Stimulated activated CD4-positive, alpha-beta T cell treated with anti-CD3 and anti-CD28 coated beads, Interleukin-1b, Interleukin-23, amount 100 ng/mL, for 48 hours (primary cell): ENCODE measurements at regions not wholly inside any gene's neighbourhood (a gene's known extent, or its start where the extent isn't known, plus 50 kb on each side); places are given as distances from the start of the nearest gene placed in this dataset.
"Not testable (repeated sequence)": the region's sequence is repeated elsewhere in the genome, so short reads cannot be mapped to it uniquely, and the experiment has no call there.

Experiments used
- DNase-seq: peaks from one replicate; pipeline ENCODE4 v3.0.0-alpha.2; 2020

GRCh38 chr9:129454467-129455067 is 166.3 kb downstream of the C9orf50 start:
- DNase-seq, result no peak

GRCh38 chr9:129453734-129454133 is 167.2 kb downstream of the C9orf50 start:
- no peak for DNase-seq

DNA sequence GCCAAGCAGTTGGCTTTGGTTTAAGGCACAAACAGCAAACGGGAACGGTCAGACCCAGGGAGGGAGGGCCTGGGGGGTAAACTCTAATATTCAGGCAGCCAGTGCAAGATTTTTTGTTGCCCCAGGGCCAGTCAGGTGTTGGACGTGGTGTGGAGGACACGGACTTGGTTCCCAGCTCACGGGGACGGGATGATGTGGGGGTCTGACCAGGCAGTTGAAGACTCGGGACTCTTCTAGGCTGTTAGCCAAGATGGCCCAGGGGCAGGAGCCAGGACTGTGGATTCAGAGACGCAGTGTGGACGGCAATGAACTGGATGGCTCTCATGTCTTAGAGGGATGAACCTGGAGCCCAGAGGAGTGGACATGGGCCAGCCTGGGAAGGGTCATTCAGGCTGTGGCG is 169.2 kb downstream of the C9orf50 start:
- no peak for DNase-seq

DNA sequence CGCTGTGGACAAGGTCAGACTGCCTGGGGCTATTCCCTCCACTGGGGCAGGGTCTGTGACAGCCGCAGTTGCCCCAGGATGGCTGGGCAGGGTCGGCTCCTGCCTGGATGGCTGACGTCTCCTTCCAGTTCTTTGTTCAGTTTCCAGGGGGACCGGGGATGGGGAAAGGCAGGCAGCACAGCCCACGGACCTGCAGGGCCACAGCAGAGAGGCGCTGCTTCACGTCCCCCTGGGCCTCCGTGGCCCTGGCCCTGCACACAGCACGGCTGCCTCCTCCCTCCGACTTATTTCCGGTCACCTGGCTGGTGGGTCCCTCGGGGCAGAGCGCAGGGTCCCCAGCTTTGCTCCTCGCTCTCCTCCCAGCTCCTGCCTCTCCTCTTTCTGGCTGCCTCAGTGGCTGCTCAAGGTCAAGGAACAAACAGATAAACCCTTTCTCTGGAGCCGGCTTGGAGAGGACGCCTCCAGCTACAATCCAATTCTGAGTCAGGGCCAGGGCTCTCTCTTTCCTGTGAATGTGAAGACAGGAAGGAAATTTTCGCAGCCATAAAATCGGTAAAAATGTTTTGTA is 169.7 kb downstream of the C9orf50 start:
- no peak for DNase-seq

DNA sequence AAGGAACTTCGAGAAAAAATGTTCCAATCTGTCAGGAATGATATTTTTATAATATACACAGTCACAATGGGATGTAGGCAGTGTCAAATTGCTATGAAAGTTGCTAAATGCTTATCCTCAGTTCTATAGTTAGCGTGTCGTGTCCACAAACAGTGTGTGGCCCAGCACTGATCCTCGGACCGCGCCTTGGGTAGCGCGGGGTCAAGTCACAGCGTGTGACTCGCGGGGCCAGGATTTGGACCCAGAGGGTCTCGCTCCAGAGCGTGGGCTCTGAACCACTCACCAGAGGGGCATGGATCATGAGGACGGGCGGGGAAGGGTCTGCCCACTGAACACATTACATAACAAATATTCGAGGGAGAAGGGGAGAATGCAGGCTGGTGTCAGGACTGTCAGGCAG is 171.8 kb downstream of the C9orf50 start:
- no peak for DNase-seq

GRCh38 chr9:129446828-129447550 is 173.9 kb downstream of the C9orf50 start:
- DNase-seq, result no peak

- no peak for DNase-seq
Measured at GRCh38 chr9:129445794-129446306, 175.1 kb downstream of the C9orf50 start.

- not testable (repeated sequence) for DNase-seq
Measured at GRCh38 chr9:129443515-129444164, 177.3 kb downstream of the C9orf50 start.

DNA sequence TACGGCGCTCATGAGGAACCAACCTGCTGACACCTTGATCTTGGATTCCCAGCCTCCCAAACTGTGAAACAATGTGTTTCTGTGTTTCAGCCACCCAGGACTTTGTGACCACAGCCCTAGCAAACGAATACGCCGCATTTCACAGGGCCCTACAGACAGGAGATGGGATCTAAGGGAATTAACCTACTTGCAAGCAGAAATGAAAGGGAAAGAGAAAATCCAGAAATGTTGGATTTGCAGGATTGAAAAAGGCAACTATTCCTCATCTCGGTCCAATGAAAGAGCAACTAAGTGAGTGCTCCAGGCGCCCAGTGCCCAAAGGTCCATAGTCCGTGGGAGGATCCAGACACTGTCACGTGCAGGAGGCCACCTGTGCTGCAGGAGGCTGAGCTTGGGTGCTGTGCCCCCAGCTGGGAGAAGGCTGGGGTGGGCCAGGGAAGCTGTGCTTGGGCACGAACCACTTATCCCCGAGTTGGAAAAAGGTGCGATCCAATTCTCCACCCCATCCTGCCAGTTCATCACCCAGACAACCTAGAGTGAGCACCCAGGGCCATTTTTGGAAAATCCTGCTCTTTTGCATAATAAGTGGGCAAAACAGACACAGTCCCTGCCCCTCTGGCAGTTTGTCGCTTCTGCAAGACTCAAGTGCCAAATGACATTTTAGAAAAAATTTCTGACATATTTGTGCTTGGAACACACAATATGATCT is 177.9 kb downstream of the C9orf50 start:
- no peak for DNase-seq

DNA sequence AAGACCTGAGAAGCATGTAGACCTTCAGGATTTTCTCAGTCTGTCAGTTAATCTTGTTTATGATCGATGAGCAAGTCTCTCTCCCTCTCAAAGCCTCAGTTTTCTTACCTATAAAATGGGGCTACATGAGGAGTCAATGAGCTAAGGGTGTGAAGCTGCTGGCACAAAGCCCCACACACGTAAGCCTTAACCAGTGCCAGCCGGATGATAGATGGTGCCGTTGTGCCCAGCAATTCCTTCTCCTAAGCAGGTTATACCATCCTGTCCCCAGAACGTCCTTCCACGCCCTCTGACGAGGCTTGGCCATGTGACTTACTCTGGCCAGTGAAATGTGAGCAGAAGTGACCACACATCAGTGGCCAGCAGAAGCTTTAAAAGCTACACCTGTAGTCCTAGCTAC is 179.0 kb downstream of the C9orf50 start:
- no peak for DNase-seq

DNA sequence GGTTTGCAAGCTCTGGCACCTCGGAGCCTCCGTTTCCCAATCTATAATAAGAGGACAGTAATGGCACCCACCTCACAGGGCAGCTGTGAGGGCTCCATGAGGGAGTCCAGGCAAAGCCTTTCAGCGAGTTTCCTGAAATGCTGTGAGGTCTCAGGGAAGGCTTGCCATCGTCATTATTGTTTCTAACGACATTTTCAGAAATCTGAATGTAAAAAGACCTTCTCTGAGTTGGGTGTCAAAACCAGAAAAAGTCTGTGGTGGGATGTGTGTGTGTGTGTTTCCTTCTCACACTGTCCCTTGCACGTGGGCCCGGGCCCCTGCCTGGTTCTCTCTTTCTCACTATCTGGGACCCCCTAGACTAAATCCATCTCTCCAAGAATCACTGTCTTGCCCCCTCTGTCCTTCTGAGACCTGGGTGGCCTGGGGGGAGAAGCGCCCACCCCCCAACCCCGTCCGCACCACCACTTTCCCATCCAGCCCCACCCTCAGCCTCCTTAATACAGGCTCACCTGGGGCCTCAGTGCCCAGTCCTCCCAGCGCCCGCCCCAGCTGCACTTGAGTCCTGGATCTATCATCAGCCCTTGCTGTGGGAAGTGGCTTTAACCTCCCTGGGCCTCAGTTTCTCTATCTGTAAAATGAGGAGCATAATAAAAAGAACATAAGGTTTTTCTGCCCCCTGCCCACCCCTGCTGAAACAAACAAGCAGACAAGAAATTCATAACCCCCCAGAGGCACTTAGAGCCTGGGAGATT is 180.3 kb downstream of the C9orf50 start:
- DNase-seq, result no peak

- DNase-seq, result no peak
Measured at GRCh38 chr9:129439242-129439641, 181.7 kb downstream of the C9orf50 start.

DNA sequence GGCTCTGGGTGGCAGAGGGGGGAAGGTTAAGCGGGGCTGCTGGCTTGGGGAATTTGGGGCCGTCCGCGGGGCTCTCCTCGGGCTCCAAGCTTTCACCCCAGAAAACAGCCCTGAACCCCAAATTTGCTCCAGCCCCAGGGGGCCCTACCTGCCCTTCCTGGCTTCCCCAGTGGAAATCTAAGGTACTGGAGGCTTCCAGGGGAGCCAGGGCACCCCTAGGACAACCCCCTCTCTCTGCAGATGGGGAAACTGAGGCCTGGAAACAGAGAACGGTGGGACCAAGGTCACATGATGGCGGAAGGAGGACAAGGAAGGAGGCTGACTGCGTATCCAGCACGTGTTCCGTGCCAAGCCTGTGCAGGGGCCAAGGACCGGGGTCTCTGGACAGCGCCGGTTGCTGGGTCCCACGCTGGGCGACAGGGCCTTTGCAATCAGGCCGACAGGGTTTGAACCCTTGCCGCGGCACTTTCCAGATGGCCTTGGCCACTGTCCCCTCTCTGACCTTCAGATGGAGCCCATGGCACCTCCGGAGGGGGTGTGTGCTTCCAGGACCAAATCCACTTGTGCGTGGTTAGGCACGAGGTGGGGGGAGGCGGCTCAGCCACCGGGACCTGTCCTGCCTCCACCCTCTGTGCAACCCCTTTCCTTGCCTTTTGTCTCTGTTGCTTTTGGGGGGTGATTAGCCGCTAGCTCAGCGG is 183.1 kb downstream of the C9orf50 start:
- no peak for DNase-seq

GRCh38 chr9:129436751-129437625 is 183.9 kb downstream of the C9orf50 start:
- DNase-seq, result no peak

DNA sequence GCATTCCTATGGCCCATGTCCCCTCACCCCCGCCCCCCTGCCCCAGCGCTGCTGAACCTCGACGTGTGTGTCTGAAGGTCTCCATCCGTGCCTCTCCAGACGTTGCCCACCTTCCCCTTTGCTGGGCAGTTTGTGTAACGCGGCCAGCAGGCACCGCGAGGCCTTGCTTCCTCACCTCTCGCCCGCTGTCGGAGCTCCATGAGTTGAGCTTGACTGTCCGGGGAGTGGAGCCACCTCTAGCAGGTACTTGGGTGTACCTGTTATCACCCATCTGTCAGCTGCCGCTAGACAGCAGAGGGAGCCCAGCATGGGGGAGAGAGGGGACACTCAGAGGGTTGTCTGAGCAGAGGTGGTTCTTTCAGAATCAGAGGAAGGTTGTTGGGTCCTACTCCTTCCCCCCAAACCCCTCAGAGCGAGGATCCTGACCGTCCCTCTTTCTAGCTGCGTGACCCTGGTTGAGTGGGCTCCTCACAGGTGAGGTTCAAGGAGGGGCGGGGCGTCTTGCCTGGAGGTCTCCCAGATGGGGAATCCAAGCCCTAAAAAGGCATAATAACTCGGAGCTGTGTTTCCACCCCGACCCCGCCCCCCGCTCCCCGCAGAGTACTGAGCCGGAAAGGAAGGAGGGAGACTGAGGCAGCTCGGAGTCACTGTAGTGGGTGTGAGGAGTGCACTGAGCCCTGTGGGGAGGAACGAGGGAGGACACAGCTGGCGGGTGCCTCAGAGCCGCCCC is 184.7 kb downstream of the C9orf50 start:
- DNase-seq, result no peak

GRCh38 chr9:129435291-129435690 is 185.6 kb downstream of the C9orf50 start:
- DNase-seq, result no peak

GRCh38 chr9:129434187-129434586 is 186.7 kb downstream of the C9orf50 start:
- DNase-seq, result no peak

DNA sequence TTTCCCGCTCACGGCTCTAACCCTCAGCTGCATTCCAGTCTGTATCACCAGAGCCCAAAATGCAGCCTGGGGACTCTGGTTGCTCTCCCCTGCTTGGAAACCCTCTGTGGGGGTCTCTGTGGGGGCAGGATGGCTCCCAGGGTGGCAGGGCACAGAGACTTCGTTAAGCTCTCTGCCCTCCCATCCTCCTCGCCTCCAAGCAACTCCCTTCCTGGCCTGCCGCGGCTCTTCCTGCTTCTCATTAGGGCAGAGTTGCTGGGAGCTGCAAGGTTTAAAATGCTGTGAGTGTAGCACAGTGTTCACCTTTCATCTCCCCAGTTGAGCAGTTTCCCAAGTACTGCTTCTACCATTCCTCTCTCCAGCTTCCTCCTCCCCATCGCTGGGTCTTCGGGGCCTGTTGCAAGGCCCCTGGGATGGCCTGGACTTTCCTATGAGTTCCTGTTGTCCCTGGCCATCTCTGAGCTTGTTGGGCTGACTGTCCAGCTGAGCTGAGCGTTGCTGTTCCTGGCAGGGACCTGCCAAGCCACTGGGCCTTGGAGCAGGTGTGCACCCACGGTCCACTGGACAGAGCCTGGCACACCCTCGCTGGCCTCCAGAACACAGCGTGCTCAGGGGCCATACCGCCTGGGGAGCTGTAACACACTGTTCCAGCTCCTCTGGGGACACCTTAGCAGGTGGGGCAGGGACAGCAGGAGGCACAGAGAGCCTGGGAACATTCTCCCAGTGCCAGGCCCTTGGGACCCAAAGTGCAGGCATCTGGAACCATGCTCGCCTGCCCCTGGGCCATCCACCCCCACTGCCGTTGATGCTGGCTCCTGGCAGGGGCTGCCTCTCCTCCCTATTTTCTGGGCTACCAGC is 188.4 kb downstream of the C9orf50 start:
- DNase-seq, result no peak
